ENCODE measurements at regions not wholly inside any gene's neighbourhood (a gene's known extent, or its start where the extent isn't known, plus 50 kb on each side); places are given as distances from the start of the nearest gene placed in this dataset.
A peak's percentile ranks its signal among the peaks of the same experiment; 100 is the strongest.

GRCh38 chr3:159536876-159537275 is 451.8 kb upstream of the IL12A start:
- no peak for DNase-seq (ENCODE audit: low spot score)

GRCh38 chr3:159538507-159538906 is 450.1 kb upstream of the IL12A start:
- no peak for DNase-seq (ENCODE audit: low spot score)

GRCh38 chr3:159540882-159541495 is 447.6 kb upstream of the IL12A start:
- no peak for DNase-seq (ENCODE audit: low spot score)

GRCh38 chr3:159548675-159549335 is 439.8 kb upstream of the IL12A start:
- DNase-seq (ENCODE audit: low spot score) = peak; percentile 21

- no peak for DNase-seq (ENCODE audit: low spot score)
Observed at GRCh38 chr3:159555205-159555604, 433.4 kb upstream of the IL12A start.

- no peak for DNase-seq (ENCODE audit: low spot score)
Observed at GRCh38 chr3:159559771-159560170, 428.9 kb upstream of the IL12A start.

GRCh38 chr3:159560214-159560979 is 428.2 kb upstream of the IL12A start:
- DNase-seq (ENCODE audit: low spot score) = no peak

- DNase-seq (ENCODE audit: low spot score) = no peak
Observed at GRCh38 chr3:159565313-159565712, 423.3 kb upstream of the IL12A start.

GRCh38 chr3:159583662-159584061 is 405.0 kb upstream of the IL12A start:
- peak; percentile 43 for DNase-seq (ENCODE audit: low spot score)

- DNase-seq (ENCODE audit: low spot score) = no peak
Observed at GRCh38 chr3:159584421-159584820, 404.2 kb upstream of the IL12A start.

- DNase-seq (ENCODE audit: low spot score) = peak; percentile 36
Observed at GRCh38 chr3:159586571-159587202, 401.9 kb upstream of the IL12A start.

- DNase-seq (ENCODE audit: low spot score) = no peak
Observed at GRCh38 chr3:159593927-159594605, 394.6 kb upstream of the IL12A start.

GRCh38 chr3:159600291-159600690 is 388.3 kb upstream of the IL12A start:
- no peak for DNase-seq (ENCODE audit: low spot score)

GRCh38 chr3:159604151-159604581 is 384.5 kb upstream of the IL12A start:
- peak; percentile 65 for DNase-seq (ENCODE audit: low spot score)

- DNase-seq (ENCODE audit: low spot score) = no peak
Observed at GRCh38 chr3:159605101-159605500, 383.5 kb upstream of the IL12A start.

GRCh38 chr3:159605776-159606175 is 382.9 kb upstream of the IL12A start:
- DNase-seq (ENCODE audit: low spot score) = no peak

GRCh38 chr3:159607856-159608255 is 380.8 kb upstream of the IL12A start:
- DNase-seq (ENCODE audit: low spot score) = no peak

GRCh38 chr3:159608311-159608710 is 380.3 kb upstream of the IL12A start:
- no peak for DNase-seq (ENCODE audit: low spot score)

GRCh38 chr3:159609625-159610024 is 379.0 kb upstream of the IL12A start:
- DNase-seq (ENCODE audit: low spot score) = no peak

GRCh38 chr3:159616234-159616825 is 372.3 kb upstream of the IL12A start:
- DNase-seq (ENCODE audit: low spot score) = peak; percentile 53

GRCh38 chr3:159619341-159619885 is 369.2 kb upstream of the IL12A start:
- peak; percentile 68 for DNase-seq (ENCODE audit: low spot score)

Measured in AG08395 (cell line).